CD4-positive, alpha-beta T cell treated with Interleukin-6 at 100 ng/mL for 8 hours (primary cell): ENCODE measurements at regions not wholly inside any gene's neighbourhood (a gene's known extent, or its start where the extent isn't known, plus 50 kb on each side); places are given as distances from the start of the nearest gene placed in this dataset.

Source experiments
- DNase-seq: peaks from one replicate; pipeline ENCODE4 v3.0.0-alpha.2; 2020; ENCODE audit warnings: mixed read lengths, low spot score

GRCh38 chr10:113326160-113327111 lies 226.4 kb upstream of the HABP2 start:
- peak; percentile 8 for DNase-seq

GRCh38 chr10:113329121-113329596 lies 223.7 kb upstream of the HABP2 start:
- no peak for DNase-seq

- DNase-seq = no peak
Measured at GRCh38 chr10:113331961-113332360, 220.9 kb upstream of the HABP2 start.

GRCh38 chr10:113333313-113333712 lies 219.5 kb upstream of the HABP2 start:
- DNase-seq = no peak

GRCh38 chr10:113335592-113335991 lies 217.3 kb upstream of the HABP2 start:
- DNase-seq = no peak

GRCh38 chr10:113336549-113337130 lies 216.2 kb upstream of the HABP2 start:
- no peak for DNase-seq

GRCh38 chr10:113337142-113337541 lies 215.7 kb upstream of the HABP2 start:
- no peak for DNase-seq

GRCh38 chr10:113339121-113339520 lies 213.7 kb upstream of the HABP2 start:
- no peak for DNase-seq

- no peak for DNase-seq
Measured at GRCh38 chr10:113340282-113340681, 212.6 kb upstream of the HABP2 start.

- no peak for DNase-seq
Measured at GRCh38 chr10:113341138-113341537, 211.7 kb upstream of the HABP2 start.

- DNase-seq = no peak
Measured at GRCh38 chr10:113345826-113346624, 206.8 kb upstream of the HABP2 start.

- DNase-seq = no peak
Measured at GRCh38 chr10:113347508-113347907, 205.3 kb upstream of the HABP2 start.

GRCh38 chr10:113348694-113349093 lies 204.2 kb upstream of the HABP2 start:
- DNase-seq = no peak

- no peak for DNase-seq
Measured at GRCh38 chr10:113350311-113351040, 202.4 kb upstream of the HABP2 start.

GRCh38 chr10:113354711-113355110 lies 198.1 kb upstream of the HABP2 start:
- DNase-seq = no peak

- no peak for DNase-seq
Measured at GRCh38 chr10:113356794-113357680, 195.8 kb upstream of the HABP2 start.

- no peak for DNase-seq
Measured at GRCh38 chr10:113357681-113358300, 195.1 kb upstream of the HABP2 start.

GRCh38 chr10:113359655-113360054 lies 193.2 kb upstream of the HABP2 start:
- DNase-seq = no peak

GRCh38 chr10:113360870-113361269 lies 192.0 kb upstream of the HABP2 start:
- no peak for DNase-seq

GRCh38 chr10:113362645-113363091 lies 190.2 kb upstream of the HABP2 start:
- DNase-seq = no peak
